ENCODE measurements at regions not wholly inside any gene's neighbourhood (a gene's known extent, or its start where the extent isn't known, plus 50 kb on each side); places are given as distances from the start of the nearest gene placed in this dataset.
A peak's percentile ranks its signal among the peaks of the same experiment; 100 is the strongest.

DNA sequence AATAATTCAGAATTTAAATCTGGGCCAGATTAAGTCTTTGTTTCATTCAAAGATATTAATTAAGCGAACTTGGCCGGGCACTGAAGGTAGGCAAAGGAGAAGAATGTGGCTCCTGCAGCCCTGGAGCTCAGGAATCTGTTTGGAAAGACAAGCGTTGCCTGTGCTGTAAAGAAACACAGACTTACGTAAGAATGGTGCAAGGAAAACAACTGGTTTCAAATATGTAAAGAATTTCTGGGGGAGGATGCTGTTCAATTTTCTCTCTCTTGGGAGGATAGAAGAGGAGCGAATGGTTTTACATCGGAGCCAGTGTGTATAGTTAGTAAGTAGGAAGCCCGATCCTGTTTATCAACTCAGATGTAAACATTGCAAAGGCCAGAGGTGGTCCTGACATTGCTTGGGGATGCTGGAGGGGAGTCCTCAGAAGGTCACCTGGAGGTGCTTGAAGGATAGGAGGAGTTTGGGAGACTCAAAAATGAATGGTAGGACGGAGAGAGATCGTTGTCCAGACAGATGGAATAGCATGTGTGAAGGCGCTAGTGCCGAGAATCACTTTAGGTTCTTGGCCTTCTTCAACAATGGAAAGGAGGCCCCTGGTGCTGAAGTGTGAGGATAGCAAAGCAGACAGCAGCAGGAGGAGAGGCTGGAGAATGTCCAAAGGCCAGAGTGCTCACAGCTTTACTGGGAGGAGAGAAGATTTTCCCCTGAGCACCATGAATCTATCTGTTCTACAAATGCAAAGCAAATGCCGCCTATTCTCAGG, 456.1 kb downstream of the LPIN1 start:
- no peak for DNase-seq
- intact Hi-C loops (cut with DNase I), result no loop called here
- peak; percentile 82 to 85 for ATAC-seq

DNA sequence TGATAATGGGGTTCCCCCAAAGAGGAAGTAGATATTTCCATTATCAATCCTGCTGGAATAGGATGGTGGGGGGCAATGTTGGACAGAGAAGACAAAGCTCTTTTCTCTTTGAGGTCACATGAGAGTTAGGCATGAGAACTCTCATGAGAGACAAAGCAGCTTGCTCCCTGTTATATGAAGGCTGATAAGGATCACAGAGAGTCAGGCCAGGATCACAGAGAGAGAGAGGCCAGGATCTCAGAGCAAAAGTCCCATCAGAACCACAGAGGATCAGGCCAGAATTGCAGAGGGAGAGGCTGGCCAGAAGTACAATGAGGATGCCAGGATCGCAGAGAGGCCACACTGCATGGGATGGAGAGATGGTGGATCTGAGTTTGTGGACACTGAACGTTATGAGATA, 457.1 kb downstream of the LPIN1 start:
- intact Hi-C loops (cut with DNase I), result no loop called here
- peak in 1 of 2 donors; percentile 14 for ATAC-seq
- DNase-seq, result no peak

GRCh38 chr2:12205086-12205485, 458.7 kb downstream of the LPIN1 start:
- intact Hi-C loops (cut with DNase I), result no loop called here
- DNase-seq (no peak), ATAC-seq (no peak)

DNA sequence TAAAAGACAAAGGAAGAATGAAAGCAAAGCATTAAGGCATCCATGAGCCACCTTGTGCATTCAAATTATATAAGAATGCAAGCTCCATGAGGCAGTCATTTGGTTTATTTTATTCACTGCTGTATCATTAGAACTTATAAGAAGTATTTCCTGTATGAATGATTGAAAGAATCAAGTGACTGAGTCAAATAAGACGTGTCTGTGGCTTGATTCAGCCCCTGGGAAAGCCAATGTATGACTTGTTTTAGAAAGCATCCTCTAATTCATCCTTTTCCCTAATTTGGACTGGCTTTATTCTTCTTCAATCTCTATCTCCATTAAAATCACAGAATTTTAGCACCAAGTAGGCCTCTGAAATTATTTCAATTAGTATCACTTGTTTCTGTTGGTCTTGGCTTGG, 461.1 kb downstream of the LPIN1 start:
- DNase-seq, result no peak
- ATAC-seq, result no peak
- intact Hi-C loops (cut with DNase I), result no loop called here

DNA sequence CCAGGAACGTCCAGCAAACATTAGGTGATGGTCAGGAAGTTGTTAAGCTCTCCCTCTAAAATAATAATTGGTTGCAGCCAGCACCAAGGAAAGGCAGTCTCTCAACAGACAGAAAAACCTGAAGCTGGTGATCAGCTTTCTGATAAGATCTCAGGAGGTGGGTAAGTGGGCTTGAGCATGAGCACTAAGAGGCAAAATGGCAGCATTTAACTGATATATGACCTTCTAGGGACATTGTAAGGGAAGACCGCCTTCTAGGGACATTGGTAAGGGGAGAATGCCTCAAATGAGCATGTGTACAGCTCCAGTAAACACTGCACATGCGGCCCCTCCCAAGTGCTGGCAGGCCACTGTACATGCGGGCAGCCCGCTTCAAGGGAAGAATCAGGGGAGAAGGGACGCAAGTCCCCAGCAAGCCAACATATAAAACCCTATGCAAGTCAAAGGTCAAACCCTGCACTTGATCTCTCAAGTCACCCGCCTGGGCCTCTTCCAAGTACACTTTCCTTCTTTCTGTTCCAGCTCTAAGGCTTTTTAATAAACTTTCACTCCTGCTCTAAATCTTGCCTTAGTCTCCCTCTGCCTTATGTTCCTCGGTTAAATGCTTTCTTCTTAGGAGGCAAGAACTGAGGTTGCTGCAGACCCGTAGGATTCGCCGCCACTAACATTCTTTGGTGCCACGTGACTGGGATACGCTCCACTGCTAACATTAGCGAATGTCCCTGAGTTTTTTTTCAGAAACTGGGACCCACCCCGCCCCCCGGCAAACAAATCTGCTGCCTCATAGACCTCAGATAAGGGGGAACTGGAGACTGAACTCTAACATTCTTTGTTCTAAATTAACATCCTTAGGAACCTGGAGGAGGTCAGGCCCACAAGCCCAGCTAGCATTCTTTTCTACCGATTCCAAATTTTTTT, 463.8 kb downstream of the LPIN1 start:
- ATAC-seq (no peak), DNase-seq (no peak)
- intact Hi-C loops (cut with DNase I), result no loop called here

DNA sequence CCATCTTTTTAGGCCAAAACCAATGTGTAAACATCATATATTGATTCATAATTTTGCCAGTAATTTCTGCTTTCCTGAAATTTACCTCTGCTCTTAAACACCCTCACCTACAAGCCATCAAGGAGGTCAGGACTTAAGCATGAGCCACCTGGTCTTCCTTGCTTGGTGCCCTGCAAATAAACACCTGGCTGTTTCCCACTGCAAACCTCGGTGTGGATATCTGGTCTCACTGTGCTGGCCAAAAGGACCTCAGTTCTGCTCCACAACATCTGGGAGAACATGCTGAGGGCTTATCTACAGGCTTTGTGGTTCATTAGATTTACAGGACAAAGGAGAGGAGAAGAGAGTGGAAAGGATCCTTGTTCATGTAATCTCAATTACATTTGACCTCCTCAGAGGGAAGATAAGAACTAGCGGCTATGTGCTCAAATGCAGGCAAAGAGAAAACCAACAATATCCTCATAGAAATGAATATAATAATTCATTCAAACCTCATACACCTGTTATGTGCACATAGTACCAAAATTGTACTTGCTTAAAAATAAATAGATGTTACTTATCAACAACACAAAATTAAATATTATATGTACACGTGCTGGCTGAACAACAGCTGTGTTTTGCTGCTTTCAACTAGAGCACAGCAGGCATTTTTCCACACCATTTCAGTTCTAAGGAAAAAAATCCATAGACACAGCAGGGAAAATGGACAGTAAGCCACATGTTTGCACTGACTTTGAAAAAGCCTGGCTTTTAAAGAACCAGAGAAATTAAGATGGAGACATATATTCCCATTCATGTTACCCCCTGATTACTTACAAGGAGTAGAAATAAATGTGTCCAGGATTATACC, 465.1 kb downstream of the LPIN1 start:
- intact Hi-C loops (cut with DNase I), result no loop called here
- ATAC-seq (no peak), DNase-seq (no peak)

- ATAC-seq, result no peak
- intact Hi-C loops (cut with DNase I), result no loop called here
- DNase-seq, result no peak
Observed at GRCh38 chr2:12212841-12213597, 466.6 kb downstream of the LPIN1 start.

GRCh38 chr2:12217175-12217574, 470.7 kb downstream of the LPIN1 start:
- intact Hi-C loops (cut with DNase I), result no loop called here
- DNase-seq (no peak), ATAC-seq (no peak)

- no peak for ATAC-seq
- intact Hi-C loops (cut with DNase I), result no loop called here
Observed at GRCh38 chr2:12219761-12220160, 473.3 kb downstream of the LPIN1 start.

GRCh38 chr2:12221584-12221983, 475.2 kb downstream of the LPIN1 start:
- ATAC-seq, result peak in 1 of 2 donors; percentile 26
- no peak for DNase-seq
- intact Hi-C loops (cut with DNase I), result no loop called here

More at GRCh38 chr2:12219761-12220160, 473.3 kb downstream of the LPIN1 start:
- no peak for DNase-seq

GRCh38 chr2:12222554-12222953, 476.1 kb downstream of the LPIN1 start:
- intact Hi-C loops (cut with DNase I), result no loop called here
- ATAC-seq, result no peak
- DNase-seq, result no peak

DNA sequence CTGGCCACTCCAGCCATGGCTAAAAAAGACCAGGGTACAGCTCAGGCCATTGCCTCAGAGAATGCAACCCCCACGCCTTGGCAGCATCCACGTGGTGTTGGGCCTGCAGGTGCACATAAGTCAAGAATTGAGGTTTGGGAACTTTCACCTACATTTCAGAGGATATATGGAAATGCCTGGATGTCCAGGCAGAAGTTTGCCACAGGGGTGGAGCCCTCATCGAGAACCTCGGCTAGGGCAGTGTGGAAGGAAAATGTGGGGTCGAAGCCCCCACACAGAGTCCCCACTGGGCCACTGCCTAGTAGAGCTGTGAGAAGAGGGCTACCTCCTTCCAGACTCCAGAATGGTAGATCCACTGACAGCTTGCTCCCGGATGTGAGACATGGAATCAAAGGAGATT, 477.3 kb downstream of the LPIN1 start:
- DNase-seq, result no peak
- no peak for ATAC-seq
- intact Hi-C loops (cut with DNase I), result no loop called here

DNA sequence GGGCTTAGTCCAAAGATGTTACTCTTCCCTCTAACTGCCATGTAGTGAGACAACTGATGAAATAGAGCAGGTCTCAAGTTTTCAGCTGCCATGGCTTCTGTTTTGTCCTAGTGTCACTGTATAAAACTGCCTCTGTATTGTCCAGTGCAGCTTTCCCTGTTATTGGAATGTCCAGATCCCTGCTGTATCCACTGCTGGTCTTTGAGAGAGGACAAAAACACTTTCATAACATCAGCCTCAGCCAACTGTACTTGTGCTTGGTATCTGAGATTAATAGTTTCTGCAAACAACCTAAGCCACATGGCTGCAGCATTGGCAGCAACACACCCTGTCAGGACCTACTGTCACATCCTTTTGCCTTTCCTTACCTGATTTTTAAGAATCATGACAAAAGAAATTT, 480.2 kb downstream of the LPIN1 start:
- ATAC-seq, result peak in 1 of 2 donors; percentile 41
- DNase-seq, result no peak
- intact Hi-C loops (cut with DNase I), result no loop called here

DNA sequence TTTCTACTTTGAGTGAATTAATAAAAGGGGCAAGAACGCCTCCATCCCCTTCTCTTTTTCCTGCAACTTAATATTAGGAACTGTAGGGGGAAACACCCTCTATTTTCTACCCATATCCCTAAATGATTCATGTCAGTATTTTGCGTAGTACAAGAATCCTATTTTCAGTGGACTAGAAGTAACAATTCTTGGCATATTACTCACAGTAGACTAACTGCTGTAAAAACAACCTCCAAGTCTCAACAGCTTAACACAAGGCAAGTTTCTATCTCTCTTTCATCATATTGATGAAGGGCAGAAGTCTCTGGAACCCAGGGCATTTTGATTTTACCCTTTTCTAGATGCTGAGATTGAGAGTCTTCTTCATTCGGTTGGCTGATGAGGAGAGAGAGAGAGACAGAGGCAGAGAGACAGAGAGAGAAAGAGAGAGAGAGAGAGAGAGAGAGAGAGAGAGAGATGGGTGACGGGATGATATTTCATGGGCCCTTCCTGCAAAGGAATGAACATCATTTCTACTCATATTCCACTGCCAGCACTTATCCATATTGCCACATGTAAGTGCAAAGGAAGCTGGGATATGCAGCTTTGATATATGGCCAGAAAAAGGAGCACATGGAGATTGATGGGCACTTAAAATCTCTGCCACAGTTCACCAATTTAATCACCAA, 481.6 kb downstream of the LPIN1 start:
- intact Hi-C loops (cut with DNase I), result no loop called here
- no peak for ATAC-seq

DNA sequence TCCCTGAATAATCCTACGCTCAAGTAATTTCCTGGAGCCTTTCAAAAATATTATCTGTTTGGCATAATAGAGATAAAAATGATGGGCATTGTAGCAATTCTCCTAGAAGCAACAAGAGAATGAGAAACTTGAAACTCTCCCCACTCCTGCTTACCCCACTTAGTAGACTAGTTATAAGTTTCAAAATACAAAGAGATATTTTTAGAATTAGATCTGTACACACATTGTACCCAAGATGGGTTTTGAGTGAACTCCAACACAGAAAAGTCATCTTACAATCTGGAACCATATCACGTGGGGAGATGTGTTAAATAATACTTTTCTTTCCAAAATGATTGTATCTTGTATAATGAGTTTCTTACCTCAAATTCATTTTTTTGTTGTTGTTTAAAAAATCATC, 484.9 kb downstream of the LPIN1 start:
- DNase-seq, result no peak
- intact Hi-C loops (cut with DNase I), result no loop called here

More for the DNA sequence above, 481.6 kb downstream of the LPIN1 start:
- DNase-seq, result no peak

DNA sequence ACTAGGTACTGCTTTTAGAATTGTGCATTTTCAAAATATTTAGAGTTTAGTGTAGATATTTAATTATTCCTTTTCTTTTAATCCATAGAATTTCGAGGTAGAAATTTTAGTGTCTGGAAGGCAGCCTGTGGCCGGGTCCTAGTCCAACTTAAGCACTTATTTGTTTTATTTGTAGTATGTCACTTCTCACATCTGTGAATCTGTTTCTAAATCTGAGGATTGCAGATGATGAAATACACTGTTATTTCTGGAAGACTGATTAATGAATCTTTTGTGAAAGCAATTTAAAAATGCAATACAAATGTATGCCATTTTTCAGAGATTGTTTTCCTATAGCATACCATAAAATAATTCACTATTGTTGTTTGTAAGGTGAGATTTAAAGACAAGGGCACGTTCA, 483.9 kb upstream of the TRIB2 start:
- DNase-seq (no peak), ATAC-seq (no peak)
- intact Hi-C loops (cut with DNase I), result no loop called here

More for the DNA sequence above, 484.9 kb downstream of the LPIN1 start:
- no peak for ATAC-seq

- intact Hi-C loops (cut with DNase I), result no loop called here
- ATAC-seq (no peak), DNase-seq (no peak)
Observed at GRCh38 chr2:12236136-12236844, 480.4 kb upstream of the TRIB2 start.

GRCh38 chr2:12240206-12240605, 476.5 kb upstream of the TRIB2 start:
- DNase-seq, result no peak
- intact Hi-C loops (cut with DNase I), result no loop called here
- no peak for ATAC-seq
